ENCODE measurements at regions not wholly inside any gene's neighbourhood (a gene's known extent, or its start where the extent isn't known, plus 50 kb on each side); places are given as distances from the start of the nearest gene placed in this dataset.

GRCh38 chr13:50451609-50452008 is 391.9 kb downstream of the DLEU7 start:
- no peak overlapping the region for H3K4me2 ChIP-seq (replicated peaks; ENCODE audit: low read depth, low read length, poor library complexity, severe bottlenecking)
- intact Hi-C loops (cut with micrococcal nuclease): no loop called here
- H3K36me3 ChIP-seq (replicated peaks in 1 of 2; ENCODE audit: control extremely low read depth in 1 of 2, control insufficient read depth in 1 of 2, extremely low read depth in 1 of 2, insufficient read depth in 2 of 2, low read length in 1 of 2): no peaks in the 10 kb centered on the region
- H3K4me3 ChIP-seq (ENCODE audit: control extremely low read depth in 1 of 5, extremely low read depth in 1 of 5, insufficient read depth in 1 of 5, low read depth in 2 of 5, low read length in 4 of 5): no peak overlapping the region
- H2AFZ ChIP-seq (ENCODE audit: insufficient read depth, low read depth, low read length, poor library complexity, severe bottlenecking): no peak overlapping the region
- no peak overlapping the region for H3K27ac ChIP-seq (ENCODE audit: low read length in 2 of 2)
- no peaks in the 10 kb centered on the region for H3K79me2 ChIP-seq (ENCODE audit: control insufficient read depth, insufficient read depth, low read length)
- TF ChIP-seq EZH2 (IDR thresholded peaks at IDR 0.05; ENCODE audit: borderline replicate concordance, insufficient read depth, low read depth, low read length, poor library complexity, severe bottlenecking): no peak
- no peak for TF ChIP-seq CTCF (IDR thresholded peaks at IDR 0.05)
- Mint-ChIP-seq H3K27me3 (no peaks in the 10 kb centered on the region), H3K4me3 (no peak overlapping the region), H3K4me1 (no peaks in the 10 kb centered on the region), H3K27ac (no peak overlapping the region), H3K9me3 (ENCODE audit: insufficient read depth) (no peaks in the 10 kb centered on the region)
- H3K27me3 ChIP-seq (replicated peaks in 1 of 4; ENCODE audit: control extremely low read depth in 1 of 4, control insufficient read depth in 3 of 4, insufficient read depth in 4 of 4, low read length in 3 of 4): no peaks in the 10 kb centered on the region
- no peaks in the 10 kb centered on the region for H3K4me1 ChIP-seq (ENCODE audit: control insufficient read depth in 2 of 2, insufficient read depth in 2 of 2, low read length in 2 of 2)
- WGBS (ENCODE audit: insufficient coverage): no CpG with 5 or more reads among the region's 3 CpGs
- ChIA-PET CTCF (no interaction called here), POLR2A (no interaction called here)
- no peak for DNase-seq
- no peak overlapping the region for H3K9ac ChIP-seq (ENCODE audit: low read length)
- H3K9me3 ChIP-seq (ENCODE audit: control extremely low read depth in 1 of 3, control insufficient read depth in 2 of 3, insufficient read depth in 1 of 3, low read length in 2 of 3): peaks cover 0 to 4% (median 0%) of the 10 kb centered on the region in 3 donors
- H4K20me1 ChIP-seq (ENCODE audit: control insufficient read depth, insufficient read depth, low read length, poor library complexity, severe bottlenecking): no peaks in the 10 kb centered on the region
- no peak for ATAC-seq (ENCODE audit: low read depth)

- H4K20me1 ChIP-seq (ENCODE audit: control insufficient read depth, insufficient read depth, low read length, poor library complexity, severe bottlenecking): no peaks in the 10 kb centered on the region
- H3K4me2 ChIP-seq (replicated peaks; ENCODE audit: low read depth, low read length, poor library complexity, severe bottlenecking): no peak overlapping the region
- DNase-seq (no peak), ATAC-seq (ENCODE audit: low read depth) (no peak)
- Mint-ChIP-seq H3K27ac (no peak overlapping the region), H3K27me3 (no peaks in the 10 kb centered on the region), H3K4me3 (no peak overlapping the region), H3K9me3 (ENCODE audit: insufficient read depth) (no peaks in the 10 kb centered on the region), H3K4me1 (no peaks in the 10 kb centered on the region)
- H3K9me3 ChIP-seq (ENCODE audit: control extremely low read depth in 1 of 3, control insufficient read depth in 2 of 3, insufficient read depth in 1 of 3, low read length in 2 of 3): peaks cover 0 to 4% (median 0%) of the 10 kb centered on the region in 3 donors
- no CpG with 5 or more reads among the region's 1 CpG for WGBS (ENCODE audit: insufficient coverage)
- no peaks in the 10 kb centered on the region for H3K27me3 ChIP-seq (replicated peaks in 1 of 4; ENCODE audit: control extremely low read depth in 1 of 4, control insufficient read depth in 3 of 4, insufficient read depth in 4 of 4, low read length in 3 of 4)
- H3K27ac ChIP-seq (ENCODE audit: low read length in 2 of 2): no peak overlapping the region
- no peak overlapping the region for H3K4me3 ChIP-seq (ENCODE audit: control extremely low read depth in 1 of 5, extremely low read depth in 1 of 5, insufficient read depth in 1 of 5, low read depth in 2 of 5, low read length in 4 of 5)
- TF ChIP-seq CTCF (IDR thresholded peaks at IDR 0.05) (no peak), EZH2 (IDR thresholded peaks at IDR 0.05; ENCODE audit: borderline replicate concordance, insufficient read depth, low read depth, low read length, poor library complexity, severe bottlenecking) (no peak)
- H2AFZ ChIP-seq (ENCODE audit: insufficient read depth, low read depth, low read length, poor library complexity, severe bottlenecking): no peak overlapping the region
- no peak overlapping the region for H3K9ac ChIP-seq (ENCODE audit: low read length)
- ChIA-PET CTCF (no interaction called here), POLR2A (no interaction called here)
- H3K36me3 ChIP-seq (replicated peaks in 1 of 2; ENCODE audit: control extremely low read depth in 1 of 2, control insufficient read depth in 1 of 2, extremely low read depth in 1 of 2, insufficient read depth in 2 of 2, low read length in 1 of 2): no peaks in the 10 kb centered on the region
- no peaks in the 10 kb centered on the region for H3K4me1 ChIP-seq (ENCODE audit: control insufficient read depth in 2 of 2, insufficient read depth in 2 of 2, low read length in 2 of 2)
- no peaks in the 10 kb centered on the region for H3K79me2 ChIP-seq (ENCODE audit: control insufficient read depth, insufficient read depth, low read length)
- intact Hi-C loops (cut with micrococcal nuclease): no loop called here
Measured at GRCh38 chr13:50452028-50452427, 391.5 kb downstream of the DLEU7 start.
